K562 (cell line): ENCODE measurements at regions not wholly inside any gene's neighbourhood (a gene's known extent, or its start where the extent isn't known, plus 50 kb on each side); places are given as distances from the start of the nearest gene placed in this dataset.

Experiments used
- ARHGAP35 ChIP-seq: fragments of 450-650 bp; IDR thresholded peaks from 2 replicates; pipeline ENCODE4 v1.6.1; 2018; ENCODE audit not compliant: partially characterized antibody
- ESRRB ChIP-seq: fragments of 250-450 bp; sonication (Bioruptor Pico); IDR thresholded peaks from 2 replicates; pipeline ENCODE4 v1.5.0; 2020; ENCODE audit warnings: mild to moderate bottlenecking, moderate library complexity, borderline replicate concordance
- GMEB1 ChIP-seq: fragments of 250-450 bp; sonication (Bioruptor Pico); IDR thresholded peaks from 2 replicates; pipeline ENCODE4 v1.4.0; 2020; ENCODE audit warnings: mild to moderate bottlenecking
- GTF3C2 ChIP-seq: IDR thresholded peaks from 3 replicates; pipeline ENCODE4 v1.6.1; 2011; ENCODE audit warnings: borderline replicate concordance, mild to moderate bottlenecking, moderate library complexity; ENCODE audit not compliant: insufficient read length; ENCODE audit errors: extremely low read depth
- HMGN3 ChIP-seq: IDR thresholded peaks from 2 replicates; pipeline ENCODE4 v1.6.1; 2011; ENCODE audit warnings: borderline replicate concordance, low read depth, mild to moderate bottlenecking, mixed read lengths, low read length; ENCODE audit not compliant: insufficient read length; ENCODE audit errors: extremely low read depth
- HNRNPH1 ChIP-seq: fragments of 200-400 bp; formaldehyde crosslinking; optimal IDR thresholded peaks from 2 replicates; pipeline ENCODE3; 2017; ENCODE audit warnings: low read depth, mild to moderate bottlenecking, low read length, moderate library complexity
- HSF4 ChIP-seq: fragments of 250-450 bp; sonication (Bioruptor Pico); IDR thresholded peaks from 2 replicates; pipeline ENCODE4 v2.1.2; 2022; ENCODE audit warnings: mild to moderate bottlenecking, moderate library complexity, borderline replicate concordance
- L3MBTL2 ChIP-seq: fragments of 450-650 bp; IDR thresholded peaks from 2 replicates; pipeline ENCODE4 v1.6.1; 2016; ENCODE audit warnings: mild to moderate bottlenecking, moderate library complexity
- MAZ ChIP-seq, 2 experiments: fragments of 450-650 bp in 1 of 2; sonication (generic) in 1 of 2; formaldehyde crosslinking; IDR thresholded peaks in 1 of 2; conservative IDR thresholded peaks in 1 of 2; 2 replicates each; pipeline versions ENCODE4 v1.4.0 to v1.5.0; 2020; ENCODE audit warnings: mild to moderate bottlenecking in 1 of 2, missing genetic modification reagents in 1 of 2
- MLX ChIP-seq, 2 experiments: fragments of 450-650 bp in 1 of 2; sonication (generic) in 1 of 2; formaldehyde crosslinking; conservative IDR thresholded peaks; 2 replicates each; pipeline versions ENCODE4 v1.4.0 to v1.8.1; 2020 to 2022; ENCODE audit warnings: mild to moderate bottlenecking in 1 of 2, missing genetic modification reagents in 1 of 2
- MXI1 ChIP-seq: IDR thresholded peaks from 2 replicates; pipeline ENCODE4 v1.6.1; 2011; ENCODE audit warnings: low read depth, mild to moderate bottlenecking, improper control_type of control experiment, low read length
- NFATC3 ChIP-seq: fragments of 450-650 bp; IDR thresholded peaks from 2 replicates; pipeline ENCODE4 v1.6.1; 2017; ENCODE audit warnings: mild to moderate bottlenecking
- NFIC ChIP-seq: fragments of 450-650 bp; IDR thresholded peaks from 2 replicates; pipeline ENCODE4 v1.6.1; 2017; ENCODE audit warnings: mild to moderate bottlenecking, inconsistent platforms
- NR0B1 ChIP-seq: fragments of 450-650 bp; IDR thresholded peaks from one replicate; pipeline ENCODE4 v1.6.1; 2018; ENCODE audit warnings: mild to moderate bottlenecking, moderate library complexity; ENCODE audit not compliant: partially characterized antibody
- STAT5A ChIP-seq: IDR thresholded peaks from 2 replicates; pipeline ENCODE4 v1.6.1; 2012; ENCODE audit warnings: low read length, inconsistent platforms, borderline replicate concordance
- ZNF146 ChIP-seq: IDR thresholded peaks from one replicate; pipeline ENCODE4 v1.6.1; 2018; ENCODE audit warnings: missing compliant biosample characterization; ENCODE audit not compliant: unreplicated experiment
- ZNF165 ChIP-seq: fragments of 250-450 bp; sonication (Bioruptor Pico); IDR thresholded peaks from 2 replicates; pipeline ENCODE4 v1.4.0; 2020; ENCODE audit warnings: borderline replicate concordance
- ZNF280B ChIP-seq: fragments of 250-450 bp; sonication (Bioruptor Pico); IDR thresholded peaks from 2 replicates; pipeline ENCODE4 v1.5.1; 2021; ENCODE audit warnings: mild to moderate bottlenecking
- ZNF347 ChIP-seq: fragments of 450-650 bp; formaldehyde crosslinking; IDR thresholded peaks from 2 replicates; pipeline ENCODE4 v1.4.0; 2020; ENCODE audit warnings: low read depth, mild to moderate bottlenecking, moderate library complexity

GRCh38 chr11:86162239-86162638 is 82.3 kb upstream of the EED start (continued):
- TF ChIP-seq HMGN3 (no peak), MXI1 (no peak), ZNF146 (CRISPR knock-in tag) (no peak), NFATC3 (no peak), NFIC (no peak), STAT5A (no peak), ZNF165 (peak; percentile 19; the same call in 1 of the 2 replicates), ARHGAP35 (no peak), ESRRB (CRISPR knock-in tag) (no peak), GMEB1 (CRISPR knock-in tag) (no peak), ZNF280B (CRISPR knock-in tag) (no peak), ZNF347 (no peak), NR0B1 (no peak), HNRNPH1 (no peak), L3MBTL2 (peak; percentile 61), GTF3C2 (no peak), MLX (CRISPR knock-in tag; conservative IDR thresholded peaks at IDR 0.05) (no peak), MAZ (CRISPR knock-in tag; conservative IDR thresholded peaks at IDR 0.05 in 1 of 2, IDR thresholded peaks at IDR 0.05 in 1 of 2) (peak in 1 of 2 experiments; percentile 48; a peak in 2 of 4 replicates), HSF4 (peak; percentile 62; the same call in 1 of the 2 replicates)
